ENCODE measurements at regions not wholly inside any gene's neighbourhood (a gene's known extent, or its start where the extent isn't known, plus 50 kb on each side); places are given as distances from the start of the nearest gene placed in this dataset.

GRCh38 chr20:22381812-22382416, 202.5 kb downstream of the FOXA2 start:
- Histone ChIP-seq H3K9me3 (no peaks in the 10 kb centered on the region), H3K4me3 (no peak overlapping the region), H3K27ac (no peak overlapping the region), H3K36me3 (no peaks in the 10 kb centered on the region), H3K27me3 (peaks cover 24% of the 10 kb centered on the region), H3K4me1 (no peaks in the 10 kb centered on the region)
- TF ChIP-seq POLR2AphosphoS5 (IDR thresholded peaks at IDR 0.05) (no peak), CTCF (IDR thresholded peaks at IDR 0.05) (no peak)
- 60 to 69% methylated on average over 2 to 4 of the region's 4 CpGs for WGBS, 2 donors (ENCODE audit: low coverage in 1 of 2)
- ATAC-seq = no peak

- Histone ChIP-seq H3K36me3 (no peaks in the 10 kb centered on the region), H3K9me3 (no peaks in the 10 kb centered on the region), H3K27ac (no peak overlapping the region), H3K27me3 (peaks cover 11% of the 10 kb centered on the region), H3K4me3 (no peak overlapping the region), H3K4me1 (no peaks in the 10 kb centered on the region)
- no peak for ATAC-seq
- TF ChIP-seq EP300 (IDR thresholded peaks at IDR 0.05) = no peak
- no peak for TF ChIP-seq POLR2AphosphoS5 (IDR thresholded peaks at IDR 0.05)
- no peak for TF ChIP-seq CTCF (IDR thresholded peaks at IDR 0.05)
Observed at GRCh38 chr20:22379472-22379871, 204.9 kb downstream of the FOXA2 start.

- no peaks in the 10 kb centered on the region for H3K36me3 ChIP-seq
- no peak for ATAC-seq
- H3K4me3 ChIP-seq = no peak overlapping the region
- TF ChIP-seq CTCF (IDR thresholded peaks at IDR 0.05) (no peak), POLR2AphosphoS5 (IDR thresholded peaks at IDR 0.05) (no peak), POLR2A (IDR thresholded peaks at IDR 0.05) (no peak), EP300 (IDR thresholded peaks at IDR 0.05) (no peak)
- H3K4me1 ChIP-seq = no peaks in the 10 kb centered on the region
- H3K9me3 ChIP-seq = no peaks in the 10 kb centered on the region
- no peak overlapping the region for H3K27ac ChIP-seq
- H3K27me3 ChIP-seq = peaks cover 21% of the 10 kb centered on the region
- 62 to 66% methylated on average over 8 to 9 of the region's 12 CpGs for WGBS, 2 donors (ENCODE audit: low coverage in 1 of 2)
Observed at GRCh38 chr20:22374678-22375590, 209.4 kb downstream of the FOXA2 start.

GRCh38 chr20:22374066-22374465, 210.3 kb downstream of the FOXA2 start:
- H3K36me3 ChIP-seq = no peaks in the 10 kb centered on the region
- H3K4me1 ChIP-seq = no peaks in the 10 kb centered on the region
- H3K4me3 ChIP-seq = no peak overlapping the region
- no peak overlapping the region for H3K27ac ChIP-seq
- no peak for ATAC-seq
- TF ChIP-seq EP300 (IDR thresholded peaks at IDR 0.05) = no peak
- TF ChIP-seq POLR2AphosphoS5 (IDR thresholded peaks at IDR 0.05) = no peak
- no peak for TF ChIP-seq POLR2A (IDR thresholded peaks at IDR 0.05)
- TF ChIP-seq CTCF (IDR thresholded peaks at IDR 0.05) = no peak
- peaks cover 21% of the 10 kb centered on the region for H3K27me3 ChIP-seq
- WGBS, 2 donors (ENCODE audit: low coverage in 1 of 2) = 60 to 75% methylated on average over 3 of the region's 3 CpGs
- H3K9me3 ChIP-seq = no peaks in the 10 kb centered on the region
